GM21526 (cell line): ENCODE measurements at regions not wholly inside any gene's neighbourhood (a gene's known extent, or its start where the extent isn't known, plus 50 kb on each side); places are given as distances from the start of the nearest gene placed in this dataset.

Experiments used
- ATAC-seq: cut with Tn5 transposase; IDR thresholded peaks from one replicate; pipeline ENCODE4 v1.9.1; 2021; ENCODE audit warnings: moderate library complexity; ENCODE audit not compliant: unreplicated experiment, low FRiP score

DNA sequence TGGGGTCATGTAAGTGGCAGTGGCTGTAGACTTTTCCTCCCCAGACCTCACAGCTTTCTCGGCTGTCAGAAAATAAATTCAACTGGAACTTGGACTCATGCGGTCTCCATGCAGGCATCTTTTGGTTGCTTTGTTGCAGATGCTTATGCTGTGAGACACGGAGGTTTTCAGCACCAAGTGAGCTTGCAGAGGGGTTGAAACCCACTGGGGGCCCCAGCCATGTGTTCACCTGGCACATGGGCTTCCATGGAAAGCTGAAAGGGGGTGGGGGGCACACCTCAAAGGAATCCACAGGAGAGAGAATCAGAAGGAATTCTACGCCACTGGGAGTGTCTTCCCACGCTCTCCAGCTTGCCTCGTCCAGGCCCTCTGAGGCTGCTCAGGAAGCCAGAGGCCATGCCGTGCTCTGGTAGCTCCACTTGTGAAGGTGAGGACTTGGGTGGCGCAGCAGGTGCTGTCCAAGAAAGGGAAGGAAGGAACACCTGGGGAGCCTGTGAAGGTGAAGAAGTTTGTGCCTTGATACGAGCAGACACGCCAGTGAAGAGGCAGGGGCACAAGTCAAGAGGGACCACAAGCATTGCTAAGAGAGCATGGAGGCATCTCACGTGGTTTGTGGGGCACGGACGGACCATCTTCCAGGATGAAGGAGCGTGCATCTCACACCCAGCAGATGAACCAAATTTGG lies 134.3 kb upstream of the PMEPA1 start:
- ATAC-seq = no peak

DNA sequence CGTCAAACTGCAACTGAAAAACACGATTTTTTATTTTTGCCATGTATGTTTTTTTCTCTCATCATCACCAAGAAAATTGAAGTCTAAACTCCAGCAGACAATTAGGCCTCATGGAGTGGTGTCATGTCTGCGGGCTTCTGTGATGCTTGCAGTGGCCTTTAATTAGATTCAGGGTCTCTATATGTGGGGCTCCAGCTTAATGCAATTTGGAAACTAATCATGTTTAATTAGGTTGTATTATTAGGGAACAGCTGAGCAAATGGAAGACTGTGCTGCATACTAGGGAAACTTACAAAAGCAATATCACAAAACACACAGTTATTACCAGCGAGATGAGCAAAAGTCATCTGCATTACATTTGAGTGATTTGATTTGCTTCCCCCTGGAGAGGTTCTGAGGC lies 132.9 kb upstream of the PMEPA1 start:
- no peak for ATAC-seq

DNA sequence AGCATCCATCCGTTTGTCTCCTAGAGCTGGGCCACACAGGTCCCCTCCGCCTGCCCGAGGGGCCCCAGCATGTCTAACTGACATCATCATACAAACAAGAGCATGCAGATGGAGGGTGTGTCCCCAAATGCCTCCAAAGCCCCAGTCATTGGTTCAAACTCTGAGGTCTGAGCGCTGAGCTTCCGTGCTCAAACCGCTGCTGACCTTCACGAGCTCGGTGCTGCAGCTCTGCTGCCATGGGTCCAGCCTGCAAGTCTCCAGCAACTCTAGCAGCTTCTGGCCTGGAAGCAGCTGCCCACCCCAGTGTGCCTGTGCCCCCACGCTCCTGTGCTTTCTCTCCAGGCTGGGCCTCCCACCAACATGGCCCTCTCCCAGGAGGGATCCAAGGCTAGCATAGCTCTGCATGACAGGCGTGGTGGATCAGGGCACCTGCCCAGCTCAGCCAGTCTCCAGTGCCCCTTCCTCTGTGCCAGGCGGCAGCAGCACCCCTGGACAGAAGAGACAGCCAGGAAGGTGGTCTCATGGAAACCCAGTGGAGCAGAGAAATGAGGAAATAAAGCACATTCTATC lies 131.6 kb upstream of the PMEPA1 start:
- ATAC-seq = no peak

DNA sequence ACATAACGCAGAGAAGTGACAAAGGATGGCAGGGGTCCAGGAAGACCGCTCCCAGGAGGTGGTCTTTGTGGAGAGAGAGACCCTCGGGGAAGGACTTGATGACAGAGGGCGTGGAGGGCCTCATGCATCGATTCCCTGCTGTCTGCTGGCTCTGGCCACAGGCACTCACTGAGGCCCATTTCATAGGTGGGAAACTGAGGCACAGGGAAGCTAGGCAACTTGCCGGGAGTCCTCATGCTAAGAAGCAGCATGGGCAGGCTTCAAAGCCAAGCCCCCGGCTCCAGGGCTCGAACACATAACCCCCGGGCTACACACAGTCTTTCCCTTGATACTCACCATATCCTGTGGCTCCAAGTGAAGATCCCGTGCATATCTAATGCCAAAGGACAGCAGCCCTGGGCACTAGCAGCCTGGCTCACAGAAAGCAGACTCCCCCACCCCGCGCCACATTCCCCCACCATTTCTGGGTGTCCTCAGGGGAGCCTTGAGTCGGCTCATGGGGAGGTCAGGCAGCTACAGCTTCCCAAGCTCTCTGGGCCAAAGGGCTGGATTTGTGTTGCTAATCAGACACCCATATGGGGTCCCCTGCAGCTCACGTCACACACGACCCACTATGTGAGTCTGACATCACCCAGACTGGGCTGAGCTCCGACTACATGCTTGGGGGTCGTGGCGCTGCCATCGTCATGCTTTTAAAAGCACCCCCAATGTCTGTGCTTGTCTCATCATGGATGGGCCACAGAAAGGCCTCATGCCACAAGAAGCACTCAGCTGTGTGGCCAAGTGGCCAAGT lies 130.9 kb upstream of the PMEPA1 start:
- ATAC-seq = no peak

GRCh38 chr20:57840066-57840465 lies 130.3 kb upstream of the PMEPA1 start:
- ATAC-seq = no peak

- no peak for ATAC-seq
These were observed 128.9 kb upstream of the PMEPA1 start for GRCh38 chr20:57838670-57839151.

- no peak for ATAC-seq
These were observed 127.6 kb upstream of the PMEPA1 start for GRCh38 chr20:57837208-57838035.

DNA sequence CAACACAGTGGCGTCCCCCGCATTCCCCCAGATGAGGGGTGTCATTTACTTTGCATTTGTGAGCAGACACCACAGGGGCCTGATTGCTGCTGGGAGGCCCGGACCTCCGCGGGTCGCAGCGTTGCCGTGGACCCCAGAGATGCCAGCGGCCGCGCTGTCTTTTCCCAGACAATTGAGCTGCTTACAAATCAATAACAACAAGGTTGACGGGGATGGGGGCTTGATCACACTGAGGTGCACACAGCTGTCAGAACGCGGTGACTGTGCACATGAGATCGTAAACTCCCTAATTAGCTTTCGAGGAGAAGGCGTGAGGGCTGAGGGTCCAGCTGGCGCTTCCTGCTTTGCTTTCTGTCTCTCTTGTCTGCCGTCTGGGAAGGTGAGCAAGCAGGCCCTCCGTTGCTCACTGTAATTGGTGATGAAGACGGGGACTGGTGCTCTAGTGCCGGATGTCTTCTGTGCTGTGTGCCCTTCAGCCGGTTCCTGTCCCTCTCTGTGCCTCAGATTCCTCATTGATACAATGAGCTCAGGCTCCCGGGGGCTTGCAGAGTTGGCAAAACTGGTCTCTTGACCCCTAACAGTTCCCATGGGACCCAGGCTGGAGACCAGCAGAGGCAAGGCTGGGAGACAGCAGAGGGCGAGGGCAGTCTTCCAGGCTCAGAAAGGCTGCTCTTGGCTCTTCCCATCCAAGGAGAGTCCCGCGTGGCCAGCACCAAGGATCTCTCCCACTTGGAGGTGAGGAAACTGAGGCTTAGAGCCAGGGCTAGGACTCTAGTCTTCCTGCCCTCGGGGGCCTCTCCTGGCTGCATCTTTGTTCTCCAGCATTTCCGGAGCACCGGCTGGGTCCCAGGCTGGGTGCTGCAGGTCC lies 126.0 kb upstream of the PMEPA1 start:
- ATAC-seq = no peak

DNA sequence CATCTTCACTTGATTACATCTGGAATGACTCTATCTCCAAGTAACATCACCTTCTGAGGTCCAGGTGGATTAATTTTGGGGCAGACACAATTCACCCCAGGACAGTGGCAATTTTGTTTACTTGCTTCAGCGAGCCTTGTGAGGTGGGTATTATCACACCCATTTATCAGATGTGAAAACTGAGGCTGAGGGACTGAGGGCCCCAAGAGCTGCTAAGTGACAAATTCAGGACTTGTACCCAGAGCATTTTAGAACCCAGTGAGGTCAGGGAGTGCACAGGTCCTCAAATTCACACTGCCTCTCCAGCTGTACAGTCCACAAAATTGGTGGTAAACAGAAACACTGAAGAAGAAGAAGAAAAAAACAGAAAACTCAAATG lies 125.2 kb upstream of the PMEPA1 start:
- ATAC-seq = no peak

- ATAC-seq = no peak
These were observed 124.7 kb upstream of the PMEPA1 start for GRCh38 chr20:57834306-57835073.

DNA sequence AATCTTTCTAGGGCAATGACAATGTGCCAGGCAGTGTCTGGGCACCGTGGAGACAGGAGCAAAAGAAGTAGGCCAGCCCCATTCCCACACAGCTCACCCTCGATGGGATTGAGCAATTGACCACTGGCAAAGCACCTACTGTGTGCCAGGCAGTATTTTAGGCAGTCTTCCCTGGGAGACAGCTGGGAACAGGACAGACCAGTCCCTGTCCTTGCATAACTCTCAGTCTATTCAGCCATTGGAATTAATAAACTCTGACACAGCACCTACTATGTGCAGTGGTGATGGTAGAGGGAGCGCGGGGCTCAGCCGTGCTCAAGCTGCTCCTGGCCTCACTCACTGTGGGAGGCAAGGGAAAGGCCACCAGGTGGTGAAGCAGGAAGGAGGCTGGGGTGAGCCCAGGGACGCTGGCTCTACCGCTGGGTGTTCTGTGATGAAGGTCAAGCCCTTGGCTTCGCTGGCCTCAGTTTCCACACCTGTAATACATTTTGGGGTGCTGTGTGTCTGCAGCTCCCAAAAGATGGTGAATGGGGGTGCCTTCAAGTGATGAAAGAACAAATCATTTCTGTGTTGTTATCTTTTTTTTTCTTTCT lies 122.3 kb upstream of the PMEPA1 start:
- ATAC-seq = no peak

GRCh38 chr20:57831326-57831992 lies 121.6 kb upstream of the PMEPA1 start:
- no peak for ATAC-seq

DNA sequence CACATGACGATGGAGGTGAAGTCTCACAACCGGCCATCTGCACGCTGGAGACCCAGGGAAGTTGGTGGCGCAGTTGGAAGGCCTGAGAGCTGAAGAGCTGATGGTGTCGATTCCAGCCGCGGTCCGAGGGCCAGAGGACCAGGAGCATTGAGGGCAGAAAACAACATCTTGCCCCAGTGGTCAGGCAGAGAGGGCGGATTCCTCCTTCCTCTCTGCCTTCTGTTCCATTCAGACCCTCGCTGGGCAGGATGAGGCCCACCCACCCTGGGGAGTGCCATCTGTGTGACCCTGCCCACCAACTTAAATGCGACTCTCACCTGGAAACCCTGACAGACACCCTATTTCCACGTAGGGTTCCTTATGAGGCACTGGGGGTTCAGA lies 120.7 kb upstream of the PMEPA1 start:
- ATAC-seq = no peak

GRCh38 chr20:57829805-57830514 lies 120.1 kb upstream of the PMEPA1 start:
- no peak for ATAC-seq

GRCh38 chr20:57829336-57829735 lies 119.5 kb upstream of the PMEPA1 start:
- no peak for ATAC-seq

- no peak for ATAC-seq
These were observed 118.9 kb upstream of the PMEPA1 start for GRCh38 chr20:57828696-57829095.

DNA sequence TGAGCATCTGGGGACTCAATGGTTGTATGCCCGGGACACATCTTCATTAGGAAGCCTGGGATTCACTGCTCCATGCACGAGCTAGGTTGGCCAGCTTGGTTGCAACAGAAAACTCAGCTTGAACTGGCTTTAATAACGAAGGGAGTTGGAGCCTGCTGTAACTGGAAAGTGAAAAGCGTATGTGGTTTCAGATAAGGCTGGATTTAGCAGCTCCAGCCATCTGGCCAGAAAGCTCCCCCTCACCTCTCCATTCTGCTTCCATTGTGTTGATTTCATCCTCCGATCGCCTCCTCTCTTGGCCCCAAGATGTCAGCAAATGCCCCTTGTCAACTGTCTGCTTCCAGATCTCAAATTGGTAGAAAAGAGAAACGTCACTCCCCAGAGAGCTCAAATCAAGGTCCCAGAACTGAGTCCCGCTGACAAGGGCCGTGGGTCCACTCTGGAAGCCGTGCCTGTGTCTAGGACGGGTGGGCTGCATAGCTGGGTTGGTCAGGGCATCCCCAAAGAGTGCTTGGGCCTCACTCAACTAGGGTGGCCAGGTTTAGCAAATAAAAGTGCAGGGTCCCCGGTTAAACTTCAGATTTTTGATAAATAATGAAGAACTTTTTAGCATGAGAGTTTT lies 117.0 kb upstream of the PMEPA1 start:
- no peak for ATAC-seq
